ENCODE measurements at regions not wholly inside any gene's neighbourhood (a gene's known extent, or its start where the extent isn't known, plus 50 kb on each side); places are given as distances from the start of the nearest gene placed in this dataset.

DNA sequence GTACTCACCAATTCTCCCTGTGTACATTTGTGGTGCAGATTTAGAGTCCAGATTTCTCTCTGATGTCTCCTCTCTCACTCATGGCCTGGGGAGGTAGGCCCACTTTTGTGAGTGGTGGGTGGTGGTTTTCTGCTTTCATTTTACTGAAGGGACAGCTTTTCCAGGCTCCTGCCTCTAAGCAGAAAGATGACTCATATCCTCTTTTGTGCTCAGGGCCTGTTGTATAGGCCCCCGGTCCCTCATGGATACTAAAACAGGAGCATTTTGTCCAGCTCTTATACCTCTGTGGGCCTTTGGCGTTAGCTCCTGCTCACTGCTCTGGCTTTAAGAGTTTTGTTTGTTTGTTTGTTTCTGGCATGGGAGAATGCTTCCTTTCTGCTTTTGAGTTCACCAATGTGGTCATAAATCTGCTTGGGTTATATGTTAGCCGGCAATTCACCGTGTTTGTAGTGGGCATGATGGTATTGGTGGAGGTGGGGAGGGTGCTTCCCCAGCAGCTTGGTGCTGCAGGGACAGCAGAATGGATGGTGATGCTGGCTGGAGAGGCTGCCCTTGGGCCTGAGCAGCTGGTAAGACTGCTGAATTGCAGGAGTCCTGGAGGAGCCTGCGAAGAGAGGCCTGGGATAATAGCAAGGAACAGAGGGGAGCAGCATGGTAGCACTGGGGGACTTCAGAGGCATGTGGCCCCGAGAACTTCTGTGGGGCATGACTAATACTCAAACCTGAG, 468.7 kb downstream of the RPS24 start:
- DNase-seq: peak; percentile 31 to 53

DNA sequence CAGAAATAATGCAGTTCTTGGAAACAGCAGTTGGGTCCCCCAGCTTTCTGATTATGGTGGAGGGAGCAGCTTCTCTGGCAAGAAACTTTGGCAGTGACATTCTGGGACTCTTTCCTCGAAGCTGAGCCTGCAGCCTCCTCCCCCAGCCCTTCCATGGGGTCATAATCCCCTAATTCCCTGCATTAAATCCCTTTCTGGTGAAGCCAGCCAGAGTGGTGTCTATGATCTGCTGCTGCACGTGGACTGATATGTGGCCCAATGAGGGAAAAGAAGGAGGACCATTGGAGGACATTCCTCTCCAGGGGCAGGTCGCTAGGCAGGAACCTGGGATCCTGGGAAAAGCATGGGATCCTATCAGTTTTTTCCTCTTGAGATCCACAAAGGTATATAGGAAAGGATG, 470.5 kb downstream of the RPS24 start:
- DNase-seq: no peak

DNA sequence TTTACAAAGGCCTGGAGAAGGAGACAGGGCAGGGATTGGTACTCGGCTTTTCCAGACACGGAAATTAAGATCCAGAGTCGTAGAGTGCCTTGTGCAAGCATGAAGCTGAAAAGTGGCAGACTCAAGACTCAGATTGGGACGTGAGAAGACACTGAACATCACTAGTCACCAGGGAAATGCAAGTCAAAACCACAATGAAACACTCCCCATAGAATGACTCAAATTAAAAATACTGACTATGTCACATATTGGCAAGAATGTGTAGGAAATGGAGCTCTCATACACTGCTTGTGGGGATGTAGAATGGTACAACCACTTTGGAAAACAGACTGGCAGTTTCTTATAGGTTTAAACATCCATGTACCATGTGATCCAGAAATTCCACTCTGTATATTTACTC, 472.0 kb downstream of the RPS24 start:
- DNase-seq: no peak

GRCh38 chr10:78506614-78507013, 473.0 kb downstream of the RPS24 start:
- no peak for DNase-seq

GRCh38 chr10:78507510-78508160, 474.0 kb downstream of the RPS24 start:
- no peak for DNase-seq

- DNase-seq: no peak
Measured at GRCh38 chr10:78508955-78509748, 475.5 kb downstream of the RPS24 start.

DNA sequence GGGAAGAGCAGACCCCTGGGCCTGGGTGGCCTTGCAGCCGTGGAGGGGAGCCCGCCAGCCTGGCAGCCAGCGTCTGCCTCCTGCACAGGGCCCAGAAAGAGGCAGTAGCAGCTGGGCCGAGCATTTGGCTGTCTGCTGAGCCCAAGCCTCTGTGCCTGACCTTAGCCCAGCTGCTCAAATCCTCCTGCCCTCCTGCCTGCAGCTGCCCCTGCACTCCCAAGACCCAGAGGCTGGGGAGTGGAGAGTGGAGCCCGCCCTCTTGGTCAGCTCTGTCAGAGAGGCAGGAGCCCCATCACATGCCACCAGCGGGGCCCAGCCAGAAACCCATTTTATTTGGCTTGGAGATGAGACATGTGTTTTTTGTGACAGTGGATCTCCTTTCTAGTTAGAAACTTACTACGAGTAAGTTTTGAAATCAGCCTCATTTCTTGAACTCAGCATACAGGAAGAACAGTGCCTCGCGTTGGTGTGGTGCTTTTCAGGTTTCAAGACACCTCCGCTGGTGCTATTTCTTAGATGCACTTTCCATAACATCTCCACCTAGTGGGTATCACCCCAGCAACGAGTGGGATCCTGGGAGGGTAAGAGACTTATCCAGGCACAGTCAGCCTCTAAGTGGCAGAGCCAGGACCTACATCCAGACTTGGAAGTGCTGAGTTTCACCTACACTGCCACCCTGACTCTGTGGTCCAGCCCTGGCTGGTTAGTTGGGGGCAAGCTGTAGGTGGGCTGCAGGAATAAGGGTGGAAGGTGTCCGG, 477.1 kb downstream of the RPS24 start:
- no peak for DNase-seq

DNA sequence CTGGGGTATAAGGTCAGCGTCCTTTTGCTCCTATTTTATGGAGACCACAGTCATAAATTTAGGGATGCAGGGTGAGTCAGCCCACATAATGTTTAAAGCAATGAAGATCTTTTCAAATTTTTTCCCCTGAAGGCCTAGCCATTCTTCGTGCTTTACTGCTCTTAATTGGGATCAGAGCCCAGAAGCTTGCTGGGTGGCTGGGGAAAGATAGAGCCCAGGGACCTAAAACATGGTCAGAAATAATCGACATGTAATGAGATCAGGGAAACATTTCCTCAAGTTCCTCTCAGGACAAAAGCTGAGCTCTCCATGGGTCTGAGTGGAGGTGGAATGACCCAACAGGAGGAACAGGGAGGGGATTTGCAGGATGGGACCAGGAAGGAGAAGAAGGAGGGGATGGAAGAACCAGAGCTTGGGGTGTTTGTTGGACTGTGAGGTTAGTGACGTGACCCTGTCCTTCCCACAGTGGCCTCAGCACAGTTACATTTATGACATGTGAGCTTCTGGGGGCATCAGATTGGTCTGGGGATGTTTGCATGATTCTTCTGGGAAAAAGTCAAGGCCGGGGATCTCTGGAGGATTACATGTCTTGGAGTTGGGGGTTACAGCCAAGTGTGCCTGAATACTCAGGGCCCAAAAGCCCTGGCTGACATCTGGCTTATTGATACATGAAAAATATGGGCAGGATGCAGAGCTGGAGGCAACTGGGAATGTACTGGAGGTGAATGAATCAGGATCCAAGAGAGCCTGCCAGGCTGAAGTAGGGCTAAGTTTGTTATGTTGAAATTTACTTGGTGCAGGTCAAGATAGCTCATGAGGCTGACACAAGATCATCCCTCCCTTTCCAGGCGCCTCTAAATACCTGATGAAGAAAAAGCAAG, 477.9 kb downstream of the RPS24 start:
- DNase-seq: no peak

DNA sequence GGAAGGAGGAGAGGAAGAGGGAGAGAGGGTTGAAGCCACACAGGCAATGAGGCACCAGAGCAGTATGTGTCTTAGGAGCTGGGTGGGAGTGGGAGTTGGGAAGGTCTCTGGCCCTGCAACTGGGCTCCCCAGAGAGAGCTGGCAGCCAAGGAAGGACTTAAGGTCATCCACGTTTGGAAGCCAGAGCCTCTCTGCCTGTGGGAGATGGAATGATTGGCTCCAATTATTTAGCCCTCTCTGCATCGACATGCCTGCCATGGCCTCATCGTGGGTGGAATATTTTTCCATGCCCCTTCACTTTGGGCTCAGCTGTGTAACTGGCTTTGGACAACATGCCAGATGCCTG, 478.5 kb downstream of the RPS24 start:
- no peak for DNase-seq

- no peak for DNase-seq
Measured at GRCh38 chr10:78513330-78513729, 479.7 kb downstream of the RPS24 start.

DNA sequence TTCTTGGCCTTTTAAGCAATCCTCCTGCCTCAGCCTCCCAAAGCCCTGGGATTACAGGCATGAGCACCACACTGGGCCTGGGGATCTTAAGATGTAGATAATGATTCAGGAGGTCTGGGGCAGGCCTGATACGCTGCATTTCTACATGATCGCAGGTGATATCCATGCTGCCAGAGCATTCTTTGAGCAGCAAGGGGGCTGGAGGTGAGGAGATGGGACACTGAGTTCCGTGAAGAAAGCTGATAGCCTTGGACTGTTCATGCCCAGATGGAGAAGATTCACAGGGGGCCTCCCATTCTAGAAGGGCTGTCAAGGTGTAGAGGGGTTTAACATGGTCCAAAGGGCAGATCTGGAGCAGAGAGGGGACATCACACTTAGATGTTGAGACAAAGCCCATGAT, 480.3 kb downstream of the RPS24 start:
- no peak for DNase-seq

DNA sequence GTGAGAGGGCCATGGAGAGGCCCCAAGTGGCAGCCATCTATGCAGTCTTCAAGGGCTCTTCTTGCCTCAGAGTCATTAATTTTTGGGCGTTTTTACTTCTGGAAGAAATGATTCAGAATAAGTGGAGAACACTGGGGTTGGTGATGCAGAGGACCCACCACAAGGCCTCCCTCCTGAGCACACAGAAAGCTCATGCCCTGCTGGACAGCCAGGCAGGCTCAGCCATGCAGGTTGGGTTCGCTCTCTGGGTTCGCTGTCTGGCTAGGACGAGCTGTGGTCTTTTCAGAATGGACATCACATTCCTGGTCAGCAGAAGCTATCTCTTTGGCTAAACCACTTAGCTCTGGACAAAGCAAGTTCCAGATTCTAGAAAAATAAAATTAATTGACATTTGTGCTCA, 480.8 kb downstream of the RPS24 start:
- no peak for DNase-seq

DNA sequence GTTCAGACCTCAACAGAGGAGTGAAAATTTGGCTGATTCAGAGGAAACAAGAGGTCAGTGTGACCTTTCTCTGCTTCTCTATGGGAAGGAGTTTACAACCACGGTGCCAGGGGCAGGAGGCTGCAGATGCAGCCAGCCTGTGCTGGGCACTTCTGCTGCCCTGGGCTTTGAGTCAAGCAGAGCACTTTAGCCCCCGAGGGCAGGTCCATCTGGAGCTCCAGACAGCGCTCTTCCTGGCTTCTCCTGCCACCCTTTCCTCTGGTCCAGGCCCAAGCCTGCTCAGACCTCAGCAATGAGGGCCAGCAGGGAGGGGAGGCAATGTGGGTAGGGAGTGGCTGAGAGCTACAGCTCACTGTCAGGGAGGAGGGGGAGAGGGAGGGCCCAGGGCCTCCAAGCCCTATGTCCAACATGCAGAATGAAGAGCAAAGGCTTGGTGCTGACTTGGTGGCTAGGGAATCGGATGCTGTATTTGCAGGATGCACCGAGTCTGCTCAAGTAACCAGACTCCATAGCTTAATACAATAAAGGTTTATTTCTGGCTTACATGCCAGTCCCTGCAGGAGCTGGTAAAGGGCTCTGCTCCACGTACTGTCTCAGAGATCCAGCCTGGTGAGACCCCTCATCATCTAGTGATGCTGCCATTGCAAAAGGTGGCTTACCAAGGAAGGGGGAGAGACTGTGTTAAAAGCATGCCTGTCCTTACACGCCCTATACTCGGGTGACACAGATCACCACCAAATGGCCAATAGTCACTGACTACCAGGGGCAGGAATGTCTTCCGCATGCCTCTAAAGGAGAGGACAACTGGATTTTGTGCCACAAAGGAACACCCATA, 481.6 kb downstream of the RPS24 start:
- no peak for DNase-seq

GRCh38 chr10:78515873-78516153, 482.1 kb downstream of the RPS24 start:
- DNase-seq: no peak

DNA sequence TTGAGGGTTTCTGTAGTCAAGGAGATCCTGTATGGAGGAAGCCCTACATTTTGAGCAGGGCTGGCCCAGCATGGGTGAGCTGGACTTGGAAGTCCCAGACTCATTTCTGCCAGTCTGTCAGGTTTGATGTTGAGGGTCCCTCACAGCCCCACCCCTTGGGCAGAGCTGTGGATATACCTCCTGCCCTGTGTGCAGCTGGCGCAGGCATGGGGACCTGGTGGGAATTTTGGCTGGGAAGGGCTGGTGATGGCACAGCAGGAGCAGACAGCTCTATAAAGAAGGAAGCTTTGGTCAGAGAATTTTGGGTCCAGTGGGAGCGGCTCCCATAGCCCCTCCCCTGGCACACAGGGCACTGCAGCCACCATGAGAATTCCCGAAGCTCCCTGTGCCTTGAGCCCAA, 482.6 kb downstream of the RPS24 start:
- no peak for DNase-seq

DNA sequence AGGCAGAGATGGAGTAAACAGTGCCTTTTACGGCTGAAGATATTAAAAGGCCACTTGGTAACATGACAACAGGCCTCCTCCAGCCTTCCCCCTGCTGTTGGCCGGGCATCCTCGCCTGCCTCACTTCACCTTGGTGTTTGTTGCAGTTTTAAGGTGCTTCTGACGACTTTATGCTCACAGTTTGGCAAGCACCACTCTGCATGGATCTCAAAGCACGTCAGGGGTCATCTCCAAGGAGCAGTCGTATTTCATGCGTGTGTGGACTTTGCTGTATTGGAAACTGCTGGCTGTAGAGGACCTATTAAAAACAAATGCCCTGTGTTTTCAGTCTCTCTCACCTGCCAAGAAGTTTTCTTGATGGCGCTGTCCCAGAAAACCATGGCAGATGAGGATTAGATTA, 483.1 kb downstream of the RPS24 start:
- no peak for DNase-seq

- DNase-seq: no peak
Measured at GRCh38 chr10:78518224-78518623, 484.6 kb downstream of the RPS24 start.

DNA sequence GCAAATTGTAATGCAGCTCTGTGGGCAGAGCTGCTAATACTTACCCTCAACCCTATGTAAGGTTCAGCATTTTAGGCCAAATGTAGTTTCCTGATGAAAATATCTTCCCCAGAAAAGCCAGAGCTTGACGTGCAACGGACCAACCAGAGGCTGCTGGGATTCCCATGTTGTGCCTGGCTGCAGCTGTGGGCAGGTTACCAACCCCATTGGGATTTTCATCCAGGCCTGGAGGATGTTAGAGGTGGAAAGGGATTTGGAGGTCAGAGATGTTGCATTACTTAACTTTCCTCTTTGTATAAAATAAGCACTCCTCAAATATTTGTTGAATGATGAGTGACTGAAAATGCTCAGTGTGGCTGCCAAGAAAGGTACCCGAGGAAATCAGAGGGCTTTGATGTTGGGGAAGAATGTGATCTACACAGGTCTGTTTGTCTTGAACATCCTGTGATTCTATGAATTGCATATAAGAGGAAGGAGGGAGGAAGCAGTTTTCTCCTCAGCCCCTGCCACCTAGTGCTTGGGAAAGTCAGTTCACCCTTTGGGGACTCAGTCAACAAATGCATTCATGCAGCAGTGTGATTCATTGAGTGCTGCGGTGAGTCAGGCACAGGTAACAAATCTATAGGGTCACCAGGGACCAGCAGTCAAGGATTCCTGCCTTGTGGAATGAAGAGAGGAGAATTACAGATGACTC, 487.2 kb downstream of the RPS24 start:
- DNase-seq: peak; percentile 63 to 67

DNA sequence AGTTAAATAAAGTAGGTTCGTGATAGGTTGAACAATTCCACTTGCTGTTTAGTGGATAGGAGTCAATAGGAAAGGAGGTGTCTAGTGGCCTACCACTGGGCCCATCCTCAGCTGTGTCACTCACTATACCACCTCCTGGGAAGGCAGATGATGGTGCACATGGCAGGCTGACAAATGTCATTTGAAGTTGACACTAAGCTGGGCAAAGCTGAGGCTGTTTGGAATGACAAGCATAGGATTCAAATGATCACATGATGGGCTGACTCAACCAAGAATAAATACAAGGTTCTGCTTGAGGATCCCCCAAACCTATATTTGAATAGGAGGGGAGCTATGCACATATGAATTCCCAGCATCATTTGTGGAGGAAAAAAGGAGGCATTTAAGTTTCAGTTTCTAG, 489.8 kb downstream of the RPS24 start:
- DNase-seq: no peak

- no peak for DNase-seq
Measured at GRCh38 chr10:78524342-78524741, 490.7 kb downstream of the RPS24 start.

- no peak for DNase-seq
Measured at GRCh38 chr10:78524941-78525340, 491.3 kb downstream of the RPS24 start.

All from Kasumi-1 (cell line).